H4 (cell line): ENCODE measurements at regions not wholly inside any gene's neighbourhood (a gene's known extent, or its start where the extent isn't known, plus 50 kb on each side); places are given as distances from the start of the nearest gene placed in this dataset.

Source experiments
- DNase-seq: peaks from one replicate; pipeline ENCODE4 v3.0.0-alpha.2; 2015; ENCODE audit warnings: low spot score

- no peak for DNase-seq
Observed at GRCh38 chr5:96584712-96585111, 77.5 kb upstream of the CAST start.

DNA sequence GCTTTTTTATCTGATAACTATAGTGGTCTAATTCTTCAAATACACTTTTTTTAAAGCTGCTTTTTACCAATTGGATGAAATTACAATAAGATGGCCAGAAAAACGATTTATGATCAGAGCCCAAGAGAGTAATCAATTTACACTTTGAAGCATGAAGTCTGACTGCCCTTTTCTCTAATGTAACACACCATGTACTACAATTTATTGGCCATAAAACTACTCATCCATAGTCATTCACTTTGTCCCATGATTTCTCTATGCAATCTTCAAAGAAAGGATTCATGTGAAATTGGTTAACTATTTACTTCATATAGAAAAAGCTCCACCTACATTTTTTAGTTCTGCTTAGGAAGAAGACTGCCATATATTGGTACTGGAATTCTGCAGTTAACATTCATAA, 73.6 kb upstream of the CAST start:
- no peak for DNase-seq

DNA sequence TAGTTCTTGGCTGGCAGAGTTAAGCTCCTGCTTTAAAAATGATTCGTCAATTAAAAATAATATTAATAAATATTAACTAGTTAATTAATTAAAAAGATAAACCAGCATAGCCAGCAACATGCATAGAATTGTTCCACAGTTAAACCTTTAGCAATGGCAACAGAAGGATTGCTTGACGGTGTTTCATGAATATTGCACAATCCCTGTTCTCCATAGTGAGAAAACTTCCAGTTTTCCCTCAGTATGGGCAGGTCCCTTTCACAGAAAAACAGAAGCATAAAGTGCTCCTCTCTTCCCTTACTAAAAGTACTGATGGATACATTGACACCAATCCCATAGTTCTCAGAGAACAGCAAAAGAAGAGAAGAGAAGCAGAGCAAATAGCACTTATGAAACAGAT, 71.4 kb upstream of the CAST start:
- DNase-seq = no peak

GRCh38 chr5:96595300-96596090, 66.7 kb upstream of the CAST start:
- DNase-seq = peak; percentile 28

- DNase-seq = no peak
Observed at GRCh38 chr5:96597438-96598020, 64.6 kb upstream of the CAST start.

DNA sequence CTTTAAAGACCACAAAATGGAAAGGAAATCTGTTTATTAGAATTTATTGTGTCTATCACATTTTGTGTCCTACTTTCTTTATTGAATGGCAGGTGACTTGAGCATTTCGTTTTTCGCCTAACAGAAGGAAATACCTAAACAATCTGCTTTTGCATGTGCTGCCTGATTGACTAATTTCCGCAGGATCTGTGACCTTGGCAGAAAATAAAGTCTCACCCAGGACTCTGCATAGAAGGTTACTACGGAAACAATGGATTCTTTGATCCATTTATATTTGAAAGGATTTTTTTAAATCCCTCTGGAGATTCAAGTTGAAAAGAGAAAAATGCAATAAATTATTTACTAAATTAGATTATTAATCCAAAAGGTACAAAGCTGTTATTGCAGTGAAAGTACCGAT, 61.0 kb upstream of the CAST start:
- no peak for DNase-seq

DNA sequence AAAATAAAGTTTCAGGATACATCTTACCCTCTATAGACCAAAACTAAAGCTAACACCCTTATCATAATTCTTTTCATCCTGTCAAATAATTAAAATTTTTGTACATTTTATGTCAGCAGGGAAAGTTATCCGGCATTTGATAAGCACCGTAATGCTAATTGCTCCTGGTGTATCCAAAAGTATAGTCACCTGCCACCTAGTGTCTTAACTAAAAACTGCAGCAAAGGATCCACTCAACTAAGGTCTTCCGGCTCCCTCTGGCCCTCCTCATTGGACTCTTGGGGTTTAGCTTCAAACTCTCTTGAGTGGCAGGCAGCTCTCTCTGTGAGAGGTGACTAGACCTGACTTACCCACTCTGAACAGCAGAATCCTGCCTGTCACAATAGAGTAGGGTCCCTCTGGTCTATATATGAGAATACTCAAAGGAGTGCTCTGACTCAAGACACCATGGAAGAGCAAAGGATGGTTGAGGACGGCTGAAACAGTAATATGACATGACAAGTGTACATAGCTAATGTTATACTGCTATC, 60.4 kb upstream of the CAST start:
- DNase-seq = peak; percentile 71

DNA sequence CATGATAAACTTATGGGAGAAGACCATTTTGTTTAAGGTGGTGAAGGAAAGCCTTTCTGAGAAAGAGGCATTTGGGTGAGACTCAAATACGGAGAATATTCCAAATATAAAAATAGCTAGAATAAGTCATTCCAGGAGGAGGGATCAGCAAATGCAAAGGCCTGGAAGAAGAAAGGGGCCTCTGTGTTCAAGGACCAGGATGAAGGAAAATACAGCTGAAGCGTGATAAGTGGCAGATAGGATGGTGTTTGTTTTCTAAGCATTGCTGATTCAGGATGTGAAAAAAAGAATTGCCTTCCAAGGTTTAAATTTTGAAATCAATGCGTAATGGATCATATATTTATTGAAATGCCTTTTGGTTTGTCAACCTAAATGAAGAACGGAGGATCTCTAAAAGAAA, 59.4 kb upstream of the CAST start:
- no peak for DNase-seq

DNA sequence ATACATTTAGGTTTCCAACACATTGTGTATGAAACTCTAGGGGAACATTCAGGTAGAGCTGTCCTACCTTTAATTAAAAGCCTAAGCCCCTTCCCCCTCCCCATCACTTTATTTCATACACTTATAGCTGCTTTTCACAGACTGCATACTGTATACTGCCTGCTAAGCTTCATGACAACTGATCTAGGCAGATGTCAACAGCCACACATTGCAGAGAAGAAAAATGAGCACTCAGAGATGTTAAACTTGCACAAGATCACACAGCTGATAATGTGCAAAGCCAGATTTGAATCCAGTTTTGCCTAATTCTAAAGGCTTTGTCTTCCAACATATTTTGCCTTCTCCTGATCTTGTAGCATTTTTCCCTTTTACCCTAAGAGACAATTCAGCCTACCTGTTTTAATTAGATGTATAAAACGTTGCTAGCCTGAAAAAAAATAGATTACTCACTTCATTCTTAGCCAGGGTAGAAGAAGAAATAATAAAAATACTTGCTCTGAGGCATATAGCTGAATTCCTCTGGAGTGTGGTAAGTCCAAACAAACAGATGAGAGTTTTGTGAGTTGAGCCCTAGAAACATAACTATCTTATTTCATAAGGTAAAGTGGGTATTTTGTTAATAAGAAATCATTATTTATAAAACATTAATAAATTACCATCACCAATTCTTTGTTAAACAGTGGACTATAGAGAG, 56.9 kb upstream of the CAST start:
- no peak for DNase-seq

- DNase-seq = no peak
Observed at GRCh38 chr5:96609369-96609768, 52.8 kb upstream of the CAST start.

- no peak for DNase-seq
Observed at GRCh38 chr5:96610747-96611146, 51.4 kb upstream of the CAST start.

DNA sequence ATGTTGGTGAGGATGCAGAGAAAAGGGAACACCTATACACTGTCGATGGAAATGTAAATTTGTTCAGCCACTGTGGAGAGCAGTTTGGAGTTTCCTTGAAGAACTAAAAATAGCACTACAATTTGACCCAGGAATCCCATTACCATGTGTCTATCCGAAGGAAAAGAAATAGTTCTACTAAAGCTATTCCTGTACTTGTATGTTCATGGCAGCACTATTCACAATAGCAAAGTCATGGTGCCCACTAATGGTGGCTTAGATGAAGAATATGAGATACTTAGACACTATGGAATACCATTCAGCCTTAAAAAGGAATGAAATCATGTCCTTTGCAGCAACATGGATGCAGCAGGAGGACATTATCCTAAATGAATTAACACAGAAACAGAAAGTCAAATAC, 50.2 kb upstream of the CAST start:
- no peak for DNase-seq
